ENCODE measurements at regions not wholly inside any gene's neighbourhood (a gene's known extent, or its start where the extent isn't known, plus 50 kb on each side); places are given as distances from the start of the nearest gene placed in this dataset.
A peak's percentile ranks its signal among the peaks of the same experiment; 100 is the strongest.

- no peak overlapping the region for H3K27ac ChIP-seq (ENCODE audit: low read length)
- no peak overlapping the region for H3K4me3 ChIP-seq (ENCODE audit: low read length)
- H3F3A ChIP-seq (ENCODE audit: insufficient read depth, low read length, poor library complexity, severe bottlenecking), result no peaks in the 10 kb centered on the region
- no peak overlapping the region for H2AFZ ChIP-seq (ENCODE audit: low read depth, low read length)
- H3K9me3 ChIP-seq (ENCODE audit: low read length), result no peaks in the 10 kb centered on the region
- H3K27me3 ChIP-seq (ENCODE audit: insufficient read depth, low read depth, low read length), result no peaks in the 10 kb centered on the region
- H3K4me2 ChIP-seq (ENCODE audit: low read length), result no peak overlapping the region
- no peak overlapping the region for H3K9ac ChIP-seq (ENCODE audit: low read length)
- H3K9me2 ChIP-seq (ENCODE audit: insufficient read depth, low read length), result no peaks in the 10 kb centered on the region
- H4K20me1 ChIP-seq (ENCODE audit: insufficient read depth), result no peaks in the 10 kb centered on the region
- no peaks in the 10 kb centered on the region for H3K36me3 ChIP-seq (ENCODE audit: insufficient read depth, low read length)
- H3K79me2 ChIP-seq (replicated peaks; ENCODE audit: insufficient read depth, low read length), result no peaks in the 10 kb centered on the region
- TF ChIP-seq RAD21 (conservative IDR thresholded peaks at IDR 0.05) (no peak), POLR2AphosphoS5 (IDR thresholded peaks at IDR 0.05) (peak; percentile 24), EP300 (conservative IDR thresholded peaks at IDR 0.05; ENCODE audit: poor library complexity, severe bottlenecking) (peak; percentile 40)
These were observed 119.2 kb downstream of the GALC start for GRCh38 chr14:87873741-87874140.

- Histone ChIP-seq H2AFZ (ENCODE audit: low read depth, low read length) (no peak overlapping the region), H3K9me3 (ENCODE audit: low read length) (no peaks in the 10 kb centered on the region), H3K9me2 (ENCODE audit: insufficient read depth, low read length) (no peaks in the 10 kb centered on the region), H3K27me3 (ENCODE audit: insufficient read depth, low read depth, low read length) (no peaks in the 10 kb centered on the region), H3K79me2 (replicated peaks; ENCODE audit: insufficient read depth, low read length) (no peaks in the 10 kb centered on the region), H4K20me1 (ENCODE audit: insufficient read depth) (no peaks in the 10 kb centered on the region), H3K27ac (ENCODE audit: low read length) (no peak overlapping the region), H3K36me3 (ENCODE audit: insufficient read depth, low read length) (no peaks in the 10 kb centered on the region), H3K4me2 (ENCODE audit: low read length) (no peak overlapping the region), H3F3A (ENCODE audit: insufficient read depth, low read length, poor library complexity, severe bottlenecking) (no peaks in the 10 kb centered on the region), H3K9ac (ENCODE audit: low read length) (no peak overlapping the region), H3K4me3 (ENCODE audit: low read length) (no peak overlapping the region)
- no peak for TF ChIP-seq EP300 (conservative IDR thresholded peaks at IDR 0.05; ENCODE audit: poor library complexity, severe bottlenecking)
- TF ChIP-seq REST (IDR thresholded peaks at IDR 0.05; ENCODE audit: borderline replicate concordance), result no peak
- no peak for TF ChIP-seq POLR2AphosphoS5 (IDR thresholded peaks at IDR 0.05)
These were observed 123.1 kb downstream of the GALC start for GRCh38 chr14:87869619-87870583.

GRCh38 chr14:87868920-87869319 lies 124.1 kb downstream of the GALC start:
- no peaks in the 10 kb centered on the region for H4K20me1 ChIP-seq (ENCODE audit: insufficient read depth)
- H3K9me3 ChIP-seq (ENCODE audit: low read length), result no peaks in the 10 kb centered on the region
- H3K9me2 ChIP-seq (ENCODE audit: insufficient read depth, low read length), result no peaks in the 10 kb centered on the region
- H3K27ac ChIP-seq (ENCODE audit: low read length), result no peak overlapping the region
- TF ChIP-seq RAD21 (conservative IDR thresholded peaks at IDR 0.05), result no peak
- no peak for TF ChIP-seq EP300 (conservative IDR thresholded peaks at IDR 0.05; ENCODE audit: poor library complexity, severe bottlenecking)
- no peak for TF ChIP-seq TAF1 (IDR thresholded peaks at IDR 0.05; ENCODE audit: low read depth)
- no peak for TF ChIP-seq POLR2AphosphoS5 (IDR thresholded peaks at IDR 0.05)
- no peak for TF ChIP-seq SMC3 (conservative IDR thresholded peaks at IDR 0.05; ENCODE audit: poor library complexity)
- no peak for TF ChIP-seq REST (IDR thresholded peaks at IDR 0.05; ENCODE audit: borderline replicate concordance)
- TF ChIP-seq CTCF (IDR thresholded peaks at IDR 0.05; ENCODE audit: poor library complexity, severe bottlenecking), result no peak
- TF ChIP-seq EZH2 (IDR thresholded peaks at IDR 0.05; ENCODE audit: borderline replicate concordance, insufficient read depth, low read length, poor library complexity, severe bottlenecking), result no peak
- no peak for TF ChIP-seq MXI1 (conservative IDR thresholded peaks at IDR 0.05; ENCODE audit: poor library complexity, severe bottlenecking)
- no peaks in the 10 kb centered on the region for H3F3A ChIP-seq (ENCODE audit: insufficient read depth, low read length, poor library complexity, severe bottlenecking)
- H3K4me2 ChIP-seq (ENCODE audit: low read length), result no peak overlapping the region
- no peaks in the 10 kb centered on the region for H3K27me3 ChIP-seq (ENCODE audit: insufficient read depth, low read depth, low read length)
- H3K36me3 ChIP-seq (ENCODE audit: insufficient read depth, low read length), result no peaks in the 10 kb centered on the region
- H3K9ac ChIP-seq (ENCODE audit: low read length), result no peak overlapping the region
- H2AFZ ChIP-seq (ENCODE audit: low read depth, low read length), result no peak overlapping the region
- no peak overlapping the region for H3K4me3 ChIP-seq (ENCODE audit: low read length)
- no peaks in the 10 kb centered on the region for H3K79me2 ChIP-seq (replicated peaks; ENCODE audit: insufficient read depth, low read length)
